ENCODE measurements at regions not wholly inside any gene's neighbourhood (a gene's known extent, or its start where the extent isn't known, plus 50 kb on each side); places are given as distances from the start of the nearest gene placed in this dataset.

- no peak for TF ChIP-seq CTCF (IDR thresholded peaks at IDR 0.05)
- TF ChIP-seq ZFX (IDR thresholded peaks at IDR 0.05; ENCODE audit: borderline replicate concordance): no peak
These were observed 578.3 kb downstream of the ETV1 start for GRCh38 chr7:13411151-13411550.

All from 22Rv1 (cell line).